D721Med (cell line): ENCODE measurements at regions not wholly inside any gene's neighbourhood (a gene's known extent, or its start where the extent isn't known, plus 50 kb on each side); places are given as distances from the start of the nearest gene placed in this dataset.

Source experiments
- DNase-seq: peaks from one replicate; pipeline ENCODE4 v3.0.0; 2011; ENCODE audit warnings: low spot score; ENCODE audit not compliant: insufficient read length
- FAIRE-seq: peaks from 2 replicates; lab custom pipeline; 2011; peaks lifted over from hg19 to GRCh38; lab: Jason Lieb, UNC
- CTCF ChIP-seq: IDR thresholded peaks from 2 replicates; pipeline ENCODE4 v1.5.1; 2012; ENCODE audit warnings: mild to moderate bottlenecking, control low read depth; ENCODE audit not compliant: insufficient read depth; ENCODE audit errors: missing control alignments

GRCh38 chr15:66927201-66928077 lies 138.0 kb upstream of the SMAD3 start:
- FAIRE-seq, result no peak
- no peak for TF ChIP-seq CTCF
- DNase-seq, result no peak

GRCh38 chr15:66928101-66928500 lies 137.3 kb upstream of the SMAD3 start:
- TF ChIP-seq CTCF, result no peak
- DNase-seq (no peak), FAIRE-seq (no peak)

GRCh38 chr15:66928784-66929183 lies 136.6 kb upstream of the SMAD3 start:
- FAIRE-seq, result no peak
- TF ChIP-seq CTCF, result no peak
- no peak for DNase-seq

GRCh38 chr15:66929843-66930402 lies 135.5 kb upstream of the SMAD3 start:
- FAIRE-seq (no peak), DNase-seq (no peak)
- no peak for TF ChIP-seq CTCF

- FAIRE-seq, result no peak
- no peak for TF ChIP-seq CTCF
- no peak for DNase-seq
Observed at GRCh38 chr15:66931768-66932633, 133.4 kb upstream of the SMAD3 start.

- no peak for TF ChIP-seq CTCF
- FAIRE-seq (no peak), DNase-seq (no peak)
Observed at GRCh38 chr15:66932634-66933024, 132.8 kb upstream of the SMAD3 start.
